ENCODE measurements at regions not wholly inside any gene's neighbourhood (a gene's known extent, or its start where the extent isn't known, plus 50 kb on each side); places are given as distances from the start of the nearest gene placed in this dataset.

GRCh38 chr5:4058899-4059298 is 463.3 kb downstream of the IRX1 start:
- WGBS, 3 donors = 43 to 61% (median 47%) methylated on average over 6 of the region's 6 CpGs
- TF ChIP-seq EP300 (IDR thresholded peaks at IDR 0.05) (no peak), POLR2A (IDR thresholded peaks at IDR 0.05) (no peak)
- TF ChIP-seq, protein P1, sequence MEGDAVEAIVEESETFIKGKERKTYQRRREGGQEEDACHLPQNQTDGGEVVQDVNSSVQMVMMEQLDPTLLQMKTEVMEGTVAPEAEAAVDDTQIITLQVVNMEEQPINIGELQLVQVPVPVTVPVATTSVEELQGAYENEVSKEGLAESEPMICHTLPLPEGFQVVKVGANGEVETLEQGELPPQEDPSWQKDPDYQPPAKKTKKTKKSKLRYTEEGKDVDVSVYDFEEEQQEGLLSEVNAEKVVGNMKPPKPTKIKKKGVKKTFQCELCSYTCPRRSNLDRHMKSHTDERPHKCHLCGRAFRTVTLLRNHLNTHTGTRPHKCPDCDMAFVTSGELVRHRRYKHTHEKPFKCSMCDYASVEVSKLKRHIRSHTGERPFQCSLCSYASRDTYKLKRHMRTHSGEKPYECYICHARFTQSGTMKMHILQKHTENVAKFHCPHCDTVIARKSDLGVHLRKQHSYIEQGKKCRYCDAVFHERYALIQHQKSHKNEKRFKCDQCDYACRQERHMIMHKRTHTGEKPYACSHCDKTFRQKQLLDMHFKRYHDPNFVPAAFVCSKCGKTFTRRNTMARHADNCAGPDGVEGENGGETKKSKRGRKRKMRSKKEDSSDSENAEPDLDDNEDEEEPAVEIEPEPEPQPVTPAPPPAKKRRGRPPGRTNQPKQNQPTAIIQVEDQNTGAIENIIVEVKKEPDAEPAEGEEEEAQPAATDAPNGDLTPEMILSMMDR (IDR thresholded peaks at IDR 0.05) = no peak

GRCh38 chr5:4065472-4066320 is 470.1 kb downstream of the IRX1 start:
- no peak overlapping the region for H3K4me3 ChIP-seq
- no peaks in the 10 kb centered on the region for H3K4me1 ChIP-seq (ENCODE audit: insufficient read depth)
- H3K27ac ChIP-seq = no peak overlapping the region
- no peaks in the 10 kb centered on the region for H3K9me3 ChIP-seq
- intact Hi-C loops (cut with DNase I) = no loop called here
- 16 to 38% (median 21%) methylated on average over 11 of the region's 11 CpGs for WGBS, 3 donors
- TF ChIP-seq, protein P1 (IDR thresholded peaks at IDR 0.05) = no peak
- no peak for TF ChIP-seq EP300 (IDR thresholded peaks at IDR 0.05)
- no peak for TF ChIP-seq POLR2A (IDR thresholded peaks at IDR 0.05)
- H3K36me3 ChIP-seq = no peaks in the 10 kb centered on the region
- no peaks in the 10 kb centered on the region for H3K27me3 ChIP-seq
- DNase-seq = no peak

More at GRCh38 chr5:4058899-4059298, 463.3 kb downstream of the IRX1 start:
- Histone ChIP-seq H3K4me1 (ENCODE audit: insufficient read depth) (no peaks in the 10 kb centered on the region), H3K9me3 (no peaks in the 10 kb centered on the region), H3K27me3 (no peaks in the 10 kb centered on the region), H3K36me3 (no peaks in the 10 kb centered on the region), H3K27ac (no peak overlapping the region), H3K4me3 (no peak overlapping the region)
- intact Hi-C loops (cut with DNase I) = no loop called here
- no peak for DNase-seq

DNA sequence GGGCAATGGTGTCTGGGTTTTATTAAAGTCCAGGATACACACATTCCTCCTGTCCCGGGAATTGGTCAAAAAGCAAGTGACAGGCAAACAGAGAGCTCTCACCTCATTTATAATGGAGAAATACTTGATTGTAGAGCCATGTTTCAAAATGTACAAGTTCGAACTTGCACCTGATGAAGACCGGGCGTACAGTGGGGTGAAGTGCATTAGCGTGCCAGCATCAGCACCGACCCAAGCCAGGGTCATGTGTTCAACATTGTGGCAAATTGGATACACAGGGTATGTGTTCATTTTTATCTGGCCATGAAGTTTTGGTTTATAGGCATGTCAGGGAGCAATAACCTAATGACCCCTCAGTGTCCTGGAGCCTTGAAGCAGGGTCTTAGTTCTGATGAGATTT is 472.5 kb downstream of the IRX1 start:
- DNase-seq = no peak
- intact Hi-C loops (cut with DNase I) = no loop called here
- Histone ChIP-seq H3K27me3 (no peaks in the 10 kb centered on the region), H3K36me3 (no peaks in the 10 kb centered on the region), H3K4me3 (no peak overlapping the region), H3K9me3 (no peaks in the 10 kb centered on the region), H3K4me1 (ENCODE audit: insufficient read depth) (no peaks in the 10 kb centered on the region), H3K27ac (no peak overlapping the region)
- TF ChIP-seq, protein P1 (IDR thresholded peaks at IDR 0.05) = no peak
- TF ChIP-seq EP300 (IDR thresholded peaks at IDR 0.05) (no peak), POLR2A (IDR thresholded peaks at IDR 0.05) (no peak)
- WGBS, 3 donors = 77 to 87% (median 81%) methylated on average over 6 of the region's 6 CpGs

DNA sequence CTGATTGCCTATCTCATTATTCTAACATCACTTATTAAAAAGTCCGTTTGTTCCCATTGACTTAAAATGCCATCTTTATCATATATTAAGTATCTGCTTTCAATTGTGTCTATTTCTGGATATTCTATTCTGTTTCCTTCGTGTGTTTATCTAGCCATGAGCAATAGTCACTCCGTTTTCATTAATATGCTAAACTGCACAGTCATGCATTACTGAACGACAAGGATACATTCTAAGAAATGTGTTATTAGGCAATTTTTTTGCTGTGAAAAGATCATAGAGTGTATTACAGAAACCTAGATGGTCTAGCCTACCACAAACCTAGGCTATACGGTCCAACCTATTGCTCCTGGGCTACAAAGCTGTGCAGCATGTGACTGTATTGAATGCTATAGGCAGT is 482.9 kb downstream of the IRX1 start:
- H3K4me1 ChIP-seq (ENCODE audit: insufficient read depth) = no peaks in the 10 kb centered on the region
- WGBS, 3 donors = 65 to 78% (median 69%) methylated on average over 5 of the region's 5 CpGs
- H3K27me3 ChIP-seq = no peaks in the 10 kb centered on the region
- H3K36me3 ChIP-seq = no peaks in the 10 kb centered on the region
- no peak overlapping the region for H3K27ac ChIP-seq
- TF ChIP-seq, protein P1 (IDR thresholded peaks at IDR 0.05) = no peak
- no peak for TF ChIP-seq EP300 (IDR thresholded peaks at IDR 0.05)
- no peak for TF ChIP-seq POLR2A (IDR thresholded peaks at IDR 0.05)
- no peak overlapping the region for H3K4me3 ChIP-seq
- H3K9me3 ChIP-seq = no peaks in the 10 kb centered on the region
- DNase-seq = no peak
- intact Hi-C loops (cut with DNase I) = no loop called here

Measured in ovary (tissue), 7 donors.